ENCODE measurements at regions not wholly inside any gene's neighbourhood (a gene's known extent, or its start where the extent isn't known, plus 50 kb on each side); places are given as distances from the start of the nearest gene placed in this dataset.
"Not testable (repeated sequence)": the region's sequence is repeated elsewhere in the genome, so short reads cannot be mapped to it uniquely, and the experiment has no call there.

DNA sequence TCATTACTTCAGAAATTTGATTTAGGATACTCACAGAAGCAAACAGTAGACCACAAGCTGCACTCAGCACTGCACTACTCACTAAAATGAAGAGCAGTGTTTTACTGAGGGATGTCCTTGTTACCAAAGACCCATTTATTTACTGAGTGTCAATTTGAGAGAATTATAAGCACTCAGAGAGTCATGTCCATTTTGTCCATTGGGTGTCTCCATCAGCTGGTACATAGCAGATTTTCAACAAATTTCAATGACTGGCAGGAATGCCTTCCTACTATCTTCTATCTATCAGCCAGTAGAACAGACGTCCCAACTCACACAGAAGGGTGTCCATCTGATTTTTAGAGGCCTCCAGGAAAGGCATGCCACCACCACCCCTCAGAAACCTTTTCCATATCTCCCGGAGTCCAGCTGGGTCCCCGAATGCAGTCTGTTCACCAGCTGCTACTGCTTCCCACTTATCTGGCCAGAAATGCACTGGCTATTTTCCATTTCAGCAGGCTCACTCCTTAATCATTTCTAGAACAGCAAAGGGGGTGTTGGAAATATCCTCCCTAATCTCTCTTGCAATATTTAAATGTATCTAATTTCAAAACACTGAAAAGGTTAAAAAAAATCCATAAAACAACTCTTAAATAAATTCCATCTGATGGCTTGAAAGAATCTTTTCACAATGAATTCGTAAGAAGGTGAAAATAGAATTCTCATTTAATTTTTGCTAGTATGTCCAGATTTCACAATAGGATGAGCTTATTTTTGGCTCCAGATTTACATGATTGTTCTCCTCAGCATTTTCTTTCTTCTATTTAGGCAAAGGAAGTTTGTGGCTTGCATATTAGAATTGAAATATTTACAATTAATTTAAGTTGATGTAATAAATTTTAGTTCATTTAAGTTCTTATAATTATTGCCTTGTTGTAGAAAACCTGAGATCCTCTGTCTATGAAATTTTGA, 1164.0 kb upstream of the CELF2 start:
- no peak for DNase-seq (ENCODE audit: low read depth in 2 of 3, low spot score in 1 of 3)

DNA sequence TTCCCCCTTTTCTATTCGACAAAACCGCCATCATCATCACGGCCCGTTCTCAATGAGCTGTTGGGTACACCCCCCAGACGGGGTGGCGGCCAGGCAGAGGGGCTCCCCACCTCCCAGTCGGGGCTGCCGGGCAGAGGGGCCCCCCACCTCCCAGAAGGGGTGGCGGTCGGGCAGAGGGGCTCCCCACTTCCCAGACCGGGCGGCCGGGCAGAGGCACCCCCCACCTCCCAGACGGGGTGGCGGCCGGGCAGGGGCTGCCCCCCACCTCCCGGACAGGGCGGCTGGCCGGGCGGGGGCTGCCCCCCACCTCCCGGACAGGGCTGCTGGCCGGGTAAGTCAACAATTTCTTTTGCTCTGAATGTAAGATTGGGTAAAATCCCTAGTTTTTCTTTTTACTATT, 1162.2 kb upstream of the CELF2 start:
- not testable (repeated sequence) for DNase-seq (ENCODE audit: low read depth in 2 of 3, low spot score in 1 of 3)

DNA sequence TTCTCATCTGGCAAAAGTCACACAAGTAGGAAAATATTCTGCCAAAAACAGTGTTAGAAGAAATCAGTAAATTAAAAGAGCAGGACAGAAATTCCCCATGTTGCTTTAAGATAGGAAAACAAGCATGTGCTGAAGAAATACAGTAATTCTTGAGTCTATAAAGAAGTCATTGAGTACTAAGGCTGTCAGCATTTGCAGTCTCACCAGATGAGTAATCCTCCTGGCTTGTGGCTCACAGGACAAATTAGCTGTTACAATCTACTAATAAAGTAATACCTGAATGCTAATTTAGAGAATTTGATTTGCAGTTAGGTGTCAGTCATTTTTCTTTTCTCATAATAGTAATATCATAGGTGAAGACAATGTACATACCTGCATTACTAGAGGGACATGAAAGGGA, 1158.9 kb upstream of the CELF2 start:
- no peak for DNase-seq (ENCODE audit: low read depth in 2 of 3, low spot score in 1 of 3)

DNA sequence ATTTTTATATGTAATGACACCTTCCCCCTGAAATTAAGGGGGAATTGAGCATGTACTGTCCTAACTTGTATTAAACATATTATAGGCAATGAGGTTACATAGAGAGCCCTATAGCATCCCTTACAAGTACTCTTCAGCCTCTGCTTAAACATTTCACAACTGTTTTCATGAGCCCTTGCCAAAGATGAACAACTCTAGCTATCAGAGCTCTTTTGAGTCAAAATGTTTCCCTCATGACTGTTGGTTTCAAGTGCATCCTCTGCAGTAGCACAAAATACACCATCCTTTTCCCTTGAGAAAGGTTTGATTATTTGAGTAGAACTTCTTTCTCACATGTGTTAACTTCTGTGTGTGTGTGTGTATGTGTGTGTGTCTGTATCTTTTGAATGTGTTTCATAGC, 1157.6 kb upstream of the CELF2 start:
- no peak for DNase-seq (ENCODE audit: low read depth in 2 of 3, low spot score in 1 of 3)

DNA sequence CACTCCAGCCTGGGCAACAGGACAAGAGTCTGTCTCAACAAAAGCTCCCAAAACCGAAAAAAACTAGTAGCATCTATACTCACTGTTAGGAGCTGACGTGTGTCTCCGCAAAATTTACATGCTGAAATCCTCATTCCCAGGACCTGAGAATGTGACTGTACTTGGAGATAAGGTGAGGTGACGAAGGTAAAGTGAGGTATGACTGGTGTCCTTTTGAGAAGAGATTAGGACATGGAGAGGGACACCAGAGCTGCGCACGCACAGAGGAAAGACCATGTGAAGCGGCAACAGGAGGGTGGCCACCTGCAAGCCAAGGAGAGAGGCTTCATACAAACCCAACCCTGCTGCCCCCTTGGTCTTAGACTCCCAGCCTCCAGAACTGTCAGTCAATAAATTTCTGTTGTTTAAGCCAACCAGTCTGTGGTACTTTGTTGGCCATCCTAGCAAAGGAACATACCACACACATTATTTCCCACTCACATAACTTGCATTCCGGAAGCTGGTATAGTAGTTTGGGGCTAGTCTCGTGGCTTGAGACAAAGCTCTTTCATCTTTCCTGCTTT, 1154.0 kb upstream of the CELF2 start:
- no peak for DNase-seq (ENCODE audit: low read depth in 2 of 3, low spot score in 1 of 3)

DNA sequence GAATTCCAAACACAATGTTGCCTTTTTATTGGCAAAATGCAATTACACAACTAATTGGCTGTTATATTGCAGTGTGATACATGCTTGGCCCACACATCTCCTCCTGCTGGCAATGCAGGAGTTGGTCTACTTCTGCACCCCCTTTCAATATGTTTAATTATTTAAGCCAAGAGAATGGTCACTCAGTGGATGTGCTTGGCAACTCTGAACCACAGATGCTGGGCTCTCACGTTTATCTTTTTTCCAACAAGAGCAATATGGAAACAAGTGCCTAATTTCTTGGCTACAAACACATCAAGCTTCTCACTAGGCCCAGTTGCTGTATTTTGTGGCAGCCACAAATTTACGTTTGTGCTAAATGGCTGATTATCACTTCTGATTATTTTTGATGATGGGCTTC, 1149.2 kb upstream of the CELF2 start:
- no peak for DNase-seq (ENCODE audit: low read depth in 2 of 3, low spot score in 1 of 3)

DNA sequence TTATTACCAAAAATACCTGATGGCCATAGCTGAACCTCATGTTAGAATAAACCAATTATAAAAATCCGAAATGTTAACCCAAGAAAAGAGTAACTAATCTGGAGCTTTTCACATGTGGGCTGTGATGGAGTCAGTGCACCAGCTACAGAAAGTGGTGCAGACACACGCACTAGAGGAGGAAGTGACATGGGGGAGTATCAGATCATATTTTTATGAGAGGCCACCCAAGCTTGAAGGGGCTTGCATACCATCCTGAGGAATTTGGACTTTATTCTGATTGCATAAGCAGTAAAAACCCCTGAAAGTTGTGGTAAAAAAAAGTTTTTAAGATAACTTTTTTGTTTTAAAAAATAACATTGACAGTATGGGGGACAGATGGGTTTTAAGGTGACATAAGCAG, 1148.5 kb upstream of the CELF2 start:
- DNase-seq (ENCODE audit: low read depth in 2 of 3, low spot score in 1 of 3) = no peak

DNA sequence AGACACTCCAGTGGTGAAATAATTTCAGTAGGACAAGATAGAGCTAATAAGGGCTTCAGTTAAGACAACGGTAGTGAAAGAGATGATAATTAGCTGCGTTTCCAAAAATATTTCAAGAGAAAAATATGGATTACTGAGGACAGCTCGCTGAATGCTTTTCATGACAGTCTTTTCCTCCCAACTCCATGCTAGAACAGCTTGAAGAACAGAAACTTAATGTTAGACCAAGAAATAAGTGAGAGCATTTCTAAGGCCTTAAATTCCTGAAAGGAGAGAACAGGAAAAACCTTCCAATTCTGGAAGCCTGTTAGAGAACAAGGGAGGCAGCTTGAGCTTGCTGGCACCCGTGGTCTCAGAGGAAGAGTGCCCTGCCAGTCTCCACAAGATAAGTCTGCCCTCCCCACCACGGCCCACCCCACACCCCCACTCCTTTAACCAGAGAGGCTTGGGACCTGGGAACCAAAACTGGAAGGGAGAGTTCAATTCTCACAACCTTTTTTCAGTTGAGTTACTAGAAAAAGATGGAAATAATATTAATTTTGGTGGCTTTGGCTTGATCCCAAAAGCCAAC, 1148.0 kb upstream of the CELF2 start:
- no peak for DNase-seq (ENCODE audit: low read depth in 2 of 3, low spot score in 1 of 3)

DNA sequence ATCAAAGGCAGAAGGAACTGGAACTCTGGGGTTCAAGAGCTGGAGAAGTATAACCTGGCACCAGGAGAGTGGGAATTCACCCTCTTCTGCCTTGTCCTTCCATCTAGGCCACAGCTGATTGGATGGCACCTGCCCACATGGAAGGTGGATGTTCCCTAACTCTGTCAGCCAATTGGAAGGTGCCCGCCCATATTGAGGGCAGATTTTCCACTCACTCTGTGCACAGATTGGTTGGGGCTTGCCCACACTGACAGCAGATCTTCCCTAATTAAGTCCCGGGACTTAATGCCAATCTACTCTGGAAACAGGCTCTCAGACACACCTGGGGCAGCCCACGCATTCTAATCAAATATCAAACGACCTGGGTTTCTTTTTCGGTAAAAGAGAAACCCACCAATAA, 1142.3 kb upstream of the CELF2 start:
- DNase-seq (ENCODE audit: low read depth in 2 of 3, low spot score in 1 of 3) = no peak

DNA sequence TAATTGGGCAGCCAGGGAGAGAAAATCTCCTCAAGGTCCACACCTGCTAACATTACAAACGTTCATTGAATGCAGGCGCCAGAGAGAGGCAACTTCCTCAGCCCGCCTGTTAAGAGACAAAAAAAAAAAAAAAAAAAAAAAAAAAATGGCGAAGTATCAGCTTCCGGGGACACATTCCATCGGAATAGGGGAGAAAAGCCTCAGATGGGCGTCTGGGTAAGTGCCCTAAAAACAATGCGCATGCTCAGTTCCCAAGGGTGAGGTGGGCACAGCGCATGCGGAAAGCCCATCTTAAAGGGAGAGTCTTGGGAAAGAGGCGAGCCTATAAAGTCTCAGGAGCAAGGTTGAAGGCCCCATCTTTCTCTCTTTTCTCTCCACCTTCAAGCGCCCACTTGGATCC, 1139.7 kb upstream of the CELF2 start:
- DNase-seq (ENCODE audit: low read depth in 2 of 3, low spot score in 1 of 3) = no peak

DNA sequence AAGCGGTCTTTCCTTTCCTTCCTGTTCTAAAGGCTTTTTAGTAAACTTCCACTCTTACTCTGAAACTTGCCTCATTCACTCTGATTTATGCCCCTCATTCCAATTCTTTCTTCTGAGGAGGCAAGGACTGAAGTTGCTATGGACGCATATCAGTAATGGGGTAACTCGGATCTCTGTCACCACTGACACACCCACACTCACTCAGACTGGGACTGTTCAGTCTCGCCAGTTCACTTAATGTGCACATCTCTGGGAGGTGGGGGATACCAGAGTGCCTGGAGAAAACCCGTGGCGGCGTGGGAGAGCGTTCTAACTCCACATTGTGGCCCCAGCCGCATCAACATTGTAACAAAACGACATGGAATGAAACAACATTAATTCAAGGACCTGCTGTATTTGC, 1139.3 kb upstream of the CELF2 start:
- no peak for DNase-seq (ENCODE audit: low read depth in 2 of 3, low spot score in 1 of 3)

DNA sequence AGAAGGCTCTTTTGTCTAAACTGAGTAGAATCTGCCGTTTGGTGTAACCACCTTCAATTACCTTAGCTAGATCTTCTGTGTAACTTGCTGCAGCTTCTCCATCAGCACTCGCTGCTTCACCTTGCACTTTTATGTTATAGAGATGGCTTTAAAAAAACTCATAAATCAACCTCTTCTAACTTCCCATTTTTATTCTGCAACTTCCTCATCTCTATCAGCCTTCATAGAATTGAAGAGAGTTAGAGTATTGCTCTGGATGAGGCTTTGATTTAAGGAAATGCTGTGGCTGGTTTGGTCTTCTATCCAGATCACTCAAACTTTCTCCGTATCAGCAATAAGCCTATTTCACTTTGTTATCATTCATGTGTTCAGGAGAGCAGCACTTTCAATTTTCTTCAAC, 1131.9 kb upstream of the CELF2 start:
- no peak for DNase-seq (ENCODE audit: low read depth in 2 of 3, low spot score in 1 of 3)

DNA sequence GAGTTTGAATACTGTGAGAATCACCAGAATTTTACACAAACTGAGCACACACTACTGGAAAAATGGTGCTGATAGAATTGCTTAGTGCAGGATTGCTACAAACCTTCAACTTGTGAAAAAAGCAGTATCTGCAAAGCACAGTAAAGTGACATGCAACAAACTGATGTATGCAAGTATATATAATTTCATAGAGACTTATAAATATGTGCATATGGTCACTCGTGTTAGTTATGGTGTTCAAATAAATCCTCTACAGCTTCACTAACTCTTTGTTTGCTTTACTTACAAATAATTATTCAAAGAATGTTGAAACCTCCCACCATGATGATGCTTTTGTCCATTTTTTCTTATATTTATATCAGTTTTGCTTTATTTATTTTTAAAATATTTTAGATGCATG, 1130.9 kb upstream of the CELF2 start:
- no peak for DNase-seq (ENCODE audit: low read depth in 2 of 3, low spot score in 1 of 3)

DNA sequence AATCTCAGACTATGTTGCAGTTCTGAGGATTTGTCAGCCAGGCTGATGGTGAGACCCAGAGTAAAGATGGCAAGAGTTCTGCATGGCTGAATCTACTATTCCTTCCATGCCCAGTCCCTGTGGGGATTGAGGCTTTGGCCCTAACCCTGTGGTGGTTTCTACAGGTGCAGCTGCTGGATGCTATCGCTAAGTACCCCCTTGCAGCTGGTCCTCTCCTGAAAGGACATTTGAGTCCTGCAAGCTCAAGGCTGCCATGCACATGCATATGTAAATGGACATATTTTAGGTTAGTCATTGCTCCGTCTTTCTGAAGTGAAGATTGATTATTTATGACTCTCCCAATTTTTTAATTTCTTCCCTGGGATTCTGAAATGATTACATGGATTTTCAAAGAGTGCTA, 1122.2 kb upstream of the CELF2 start:
- DNase-seq (ENCODE audit: low read depth in 2 of 3, low spot score in 1 of 3) = no peak

DNA sequence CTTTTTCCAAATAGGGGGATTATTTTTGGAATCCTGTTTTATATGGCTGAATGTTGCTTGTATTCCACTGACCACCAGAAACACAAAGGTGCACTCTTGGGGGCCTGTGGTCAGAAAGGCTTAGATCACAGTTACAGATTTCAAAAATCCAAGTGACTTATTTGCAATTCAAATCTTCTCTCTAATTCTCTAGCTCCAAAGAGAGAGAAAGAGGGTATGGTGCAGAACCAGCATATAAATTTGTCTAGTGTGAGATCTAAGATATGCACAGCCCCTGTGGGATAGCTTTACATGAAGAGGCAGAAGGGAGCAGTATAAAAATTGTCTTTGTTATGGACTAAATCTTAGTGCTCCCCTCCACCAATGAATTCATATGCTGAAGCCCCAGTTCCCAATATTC, 1121.7 kb upstream of the CELF2 start:
- no peak for DNase-seq (ENCODE audit: low read depth in 2 of 3, low spot score in 1 of 3)

DNA sequence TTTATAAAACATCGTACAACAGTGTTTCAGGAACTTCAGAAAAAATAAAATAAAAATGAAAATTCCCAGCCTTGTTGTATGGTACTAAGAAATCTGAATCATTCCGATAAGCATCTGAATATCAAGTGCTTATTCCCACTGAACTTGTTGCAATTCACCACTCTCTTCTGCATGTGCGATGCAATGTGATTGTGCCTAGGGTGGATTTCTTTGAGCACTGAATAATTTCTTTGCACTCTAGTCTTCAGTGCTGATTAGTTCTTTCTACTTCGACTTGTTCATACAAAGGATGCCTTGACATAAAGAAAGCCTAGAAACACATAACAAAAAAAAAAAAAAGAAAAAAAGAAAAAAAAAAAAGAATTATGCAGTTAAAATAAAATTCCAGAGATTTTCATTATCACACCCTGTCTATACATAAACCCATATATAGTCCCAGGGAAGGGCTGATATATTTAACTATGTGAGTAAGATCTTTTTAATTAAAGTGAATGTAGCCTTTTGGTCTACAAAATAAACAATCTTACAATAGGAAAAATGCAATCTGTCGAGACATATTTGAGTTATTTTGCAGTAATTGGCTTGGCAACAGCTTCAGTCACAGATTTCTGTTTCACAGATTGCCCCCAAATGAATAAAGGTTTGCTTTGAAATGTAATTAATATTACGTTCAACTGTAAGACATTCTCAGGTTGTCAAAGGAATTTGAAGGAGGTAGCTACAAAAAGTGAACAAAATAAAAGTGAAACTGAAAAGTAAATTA, 1118.9 kb upstream of the CELF2 start:
- no peak for DNase-seq (ENCODE audit: low read depth in 2 of 3, low spot score in 1 of 3)

DNA sequence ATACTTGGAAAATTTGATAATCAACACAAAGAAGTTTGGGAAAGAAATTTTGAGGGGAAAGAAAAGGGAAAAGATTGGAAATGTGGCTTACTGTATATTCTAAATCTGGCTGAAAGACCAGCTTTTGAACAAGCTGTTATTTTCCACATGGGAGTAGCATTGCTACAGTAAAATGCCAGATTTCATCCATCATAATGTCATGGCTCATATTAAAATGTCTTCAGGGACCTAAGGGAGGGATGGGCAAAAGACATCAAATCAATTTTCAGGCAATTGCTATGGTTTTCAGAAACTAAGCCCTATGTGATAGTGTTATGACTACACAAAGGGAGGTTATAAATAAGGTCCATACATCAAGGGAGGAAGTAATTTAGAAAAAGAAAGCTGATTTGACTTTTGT, 1116.9 kb upstream of the CELF2 start:
- DNase-seq (ENCODE audit: low read depth in 2 of 3, low spot score in 1 of 3) = no peak

DNA sequence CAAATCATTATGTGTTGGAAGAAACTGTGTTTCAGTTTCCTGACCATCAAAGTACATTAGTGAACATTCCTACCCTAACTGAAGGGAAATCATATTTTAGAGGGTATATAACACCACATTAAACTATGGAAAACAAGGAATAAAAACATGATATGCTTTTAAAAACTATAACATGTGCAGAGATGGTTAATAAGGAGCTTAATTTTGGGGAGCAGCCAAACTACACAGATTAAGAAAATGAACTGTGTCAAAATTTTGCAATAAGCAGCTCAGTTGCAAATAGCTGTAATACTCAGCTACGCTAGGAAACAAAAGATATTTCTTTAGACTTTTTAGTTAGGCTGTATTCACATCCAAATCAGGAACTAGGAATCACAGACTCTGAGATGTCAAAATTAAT, 1115.7 kb upstream of the CELF2 start:
- no peak for DNase-seq (ENCODE audit: low read depth in 2 of 3, low spot score in 1 of 3)

DNA sequence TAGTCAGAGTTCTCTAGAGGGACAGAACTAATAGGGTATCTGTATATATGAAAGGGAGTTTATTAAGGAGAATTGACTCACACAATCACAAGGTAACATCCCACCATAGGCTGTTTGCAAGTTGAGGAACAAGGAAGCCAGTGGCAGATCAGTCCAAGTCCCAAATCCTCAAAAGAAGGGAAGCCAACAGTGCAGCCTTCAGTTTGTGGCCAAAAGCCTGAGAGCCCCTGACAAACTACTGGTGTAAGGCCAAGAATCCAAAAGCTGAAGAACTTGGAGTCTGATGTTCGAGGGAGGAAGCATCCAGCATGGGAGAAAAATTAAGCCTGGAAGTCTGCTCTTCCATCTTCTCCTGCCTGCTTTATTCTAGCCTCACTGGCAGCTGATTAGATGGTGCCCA, 1107.2 kb upstream of the CELF2 start:
- no peak for DNase-seq (ENCODE audit: low read depth in 2 of 3, low spot score in 1 of 3)

DNA sequence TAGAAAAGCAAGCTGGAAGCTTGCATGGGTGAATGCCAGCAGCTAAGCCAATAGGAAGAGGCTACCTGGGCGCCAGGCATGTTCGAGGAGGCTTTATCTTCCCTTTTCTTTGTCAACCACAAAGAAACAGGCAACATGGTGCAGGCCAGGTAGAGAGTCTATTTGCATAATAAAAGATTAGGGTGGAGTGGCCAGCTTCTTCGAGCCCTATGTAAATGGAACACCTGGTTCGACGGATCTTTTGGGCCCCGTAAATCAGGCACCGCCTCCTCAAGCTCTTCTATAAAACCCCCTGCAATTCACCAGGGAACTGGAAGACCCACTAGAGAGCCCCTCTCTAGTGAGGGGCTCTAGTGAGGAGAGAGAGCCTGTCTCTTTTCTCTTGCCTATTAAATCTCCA, 1106.2 kb upstream of the CELF2 start:
- no peak for DNase-seq (ENCODE audit: low read depth in 2 of 3, low spot score in 1 of 3)

DNA sequence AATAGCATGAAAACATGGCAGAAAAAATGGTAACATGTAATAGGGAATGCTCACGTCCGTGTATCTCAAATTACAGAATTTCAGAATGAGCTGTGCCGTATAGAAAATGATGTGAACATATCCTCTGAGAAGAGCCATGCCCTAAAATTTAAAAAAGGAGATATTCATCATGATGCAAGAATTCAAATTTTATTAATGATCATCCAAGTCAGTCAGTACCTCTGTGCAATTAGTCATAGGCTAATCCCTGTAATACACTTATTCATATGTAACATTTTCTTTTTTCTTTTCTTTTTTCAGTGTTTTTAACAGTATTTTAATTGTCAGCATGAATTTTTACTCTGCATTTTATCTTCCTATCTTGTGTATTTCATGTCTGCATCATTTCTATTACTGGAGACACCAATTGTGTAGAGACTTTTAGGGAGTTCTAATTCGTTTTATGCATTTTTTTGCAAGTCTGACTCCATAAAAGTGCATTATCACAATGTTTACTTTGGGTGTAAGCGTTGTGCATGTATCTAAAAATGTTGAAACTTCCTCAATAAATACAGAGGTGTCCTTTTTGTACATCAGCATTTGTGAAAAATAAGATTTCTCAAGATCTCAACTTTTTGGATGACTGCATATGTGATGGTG, 1103.7 kb upstream of the CELF2 start:
- DNase-seq (ENCODE audit: low read depth in 2 of 3, low spot score in 1 of 3) = no peak

Data from stimulated activated CD4-positive, alpha-beta T cell treated with anti-CD3 and anti-CD28 coated beads, Interleukin-12 subunit alpha, Interleukin-12 subunit beta, amount 100 ng/mL, for 48 hours (primary cell).